ENCODE measurements at regions not wholly inside any gene's neighbourhood (a gene's known extent, or its start where the extent isn't known, plus 50 kb on each side); places are given as distances from the start of the nearest gene placed in this dataset.

GRCh38 chr4:132132433-132132832 is 1016.7 kb upstream of the PCDH10 start:
- no peak for DNase-seq
- no peak overlapping the region for H3K4me3 ChIP-seq
- no peaks in the 10 kb centered on the region for H3K36me3 ChIP-seq
- TF ChIP-seq POLR2A (IDR thresholded peaks at IDR 0.05): no peak
- no peak for TF ChIP-seq CTCF (IDR thresholded peaks at IDR 0.05)
- H3K27me3 ChIP-seq: no peaks in the 10 kb centered on the region
- no peaks in the 10 kb centered on the region for H3K9me3 ChIP-seq
- no peak overlapping the region for H3K27ac ChIP-seq
- H3K4me1 ChIP-seq: no peaks in the 10 kb centered on the region

GRCh38 chr4:132169660-132170059 is 979.4 kb upstream of the PCDH10 start:
- H3K4me1 ChIP-seq: no peaks in the 10 kb centered on the region
- no peaks in the 10 kb centered on the region for H3K36me3 ChIP-seq
- H3K27me3 ChIP-seq: no peaks in the 10 kb centered on the region
- TF ChIP-seq POLR2A (IDR thresholded peaks at IDR 0.05): no peak
- TF ChIP-seq CTCF (IDR thresholded peaks at IDR 0.05): no peak
- no peak overlapping the region for H3K4me3 ChIP-seq
- DNase-seq: no peak
- H3K9me3 ChIP-seq: no peaks in the 10 kb centered on the region
- H3K27ac ChIP-seq: no peak overlapping the region

GRCh38 chr4:132180020-132180427 is 969.1 kb upstream of the PCDH10 start:
- DNase-seq: no peak
- H3K4me3 ChIP-seq: no peak overlapping the region
- H3K36me3 ChIP-seq: no peaks in the 10 kb centered on the region
- H3K4me1 ChIP-seq: no peaks in the 10 kb centered on the region
- no peak for TF ChIP-seq CTCF (IDR thresholded peaks at IDR 0.05)
- no peak for TF ChIP-seq POLR2A (IDR thresholded peaks at IDR 0.05)
- no peaks in the 10 kb centered on the region for H3K27me3 ChIP-seq
- peaks cover 0 to 4% (median 0%) of the 10 kb centered on the region in 4 donors for H3K9me3 ChIP-seq
- H3K27ac ChIP-seq: no peak overlapping the region

- H3K9me3 ChIP-seq: no peaks in the 10 kb centered on the region
- H3K36me3 ChIP-seq: no peaks in the 10 kb centered on the region
- H3K27ac ChIP-seq: no peak overlapping the region
- no peak for TF ChIP-seq CTCF (IDR thresholded peaks at IDR 0.05)
- TF ChIP-seq POLR2A (IDR thresholded peaks at IDR 0.05): no peak
- no peaks in the 10 kb centered on the region for H3K4me1 ChIP-seq
- no peak for DNase-seq
- H3K27me3 ChIP-seq: no peaks in the 10 kb centered on the region
- H3K4me3 ChIP-seq: no peak overlapping the region
These were observed 953.9 kb upstream of the PCDH10 start for GRCh38 chr4:132195176-132195575.

- H3K4me3 ChIP-seq: no peak overlapping the region
- H3K36me3 ChIP-seq: no peaks in the 10 kb centered on the region
- H3K4me1 ChIP-seq: no peaks in the 10 kb centered on the region
- no peak for DNase-seq
- H3K27me3 ChIP-seq: no peaks in the 10 kb centered on the region
- H3K9me3 ChIP-seq: no peaks in the 10 kb centered on the region
- TF ChIP-seq CTCF (IDR thresholded peaks at IDR 0.05): no peak
- TF ChIP-seq POLR2A (IDR thresholded peaks at IDR 0.05): no peak
- no peak overlapping the region for H3K27ac ChIP-seq
These were observed 945.5 kb upstream of the PCDH10 start for GRCh38 chr4:132203618-132204017.

- Histone ChIP-seq H3K27me3 (no peaks in the 10 kb centered on the region), H3K27ac (no peak overlapping the region), H3K9me3 (no peaks in the 10 kb centered on the region), H3K4me3 (no peak overlapping the region), H3K36me3 (no peaks in the 10 kb centered on the region), H3K4me1 (no peaks in the 10 kb centered on the region)
- DNase-seq: no peak
- TF ChIP-seq POLR2A (IDR thresholded peaks at IDR 0.05) (no peak), CTCF (IDR thresholded peaks at IDR 0.05) (no peak)
These were observed 934.6 kb upstream of the PCDH10 start for GRCh38 chr4:132214519-132214918.

Measured in Peyer's patch (tissue), 4 donors.